Fibroblast of skin of left quadriceps (primary cell): ENCODE measurements at regions not wholly inside any gene's neighbourhood (a gene's known extent, or its start where the extent isn't known, plus 50 kb on each side); places are given as distances from the start of the nearest gene placed in this dataset.
"Not testable (repeated sequence)": the region's sequence is repeated elsewhere in the genome, so short reads cannot be mapped to it uniquely, and the experiment has no call there.

ENCODE experiments used
- DNase-seq, 2 experiments: peaks; one replicate each; pipeline ENCODE4 v3.0.0-alpha.2; 2013; ENCODE audit warnings: low read depth in 2 of 2

DNA sequence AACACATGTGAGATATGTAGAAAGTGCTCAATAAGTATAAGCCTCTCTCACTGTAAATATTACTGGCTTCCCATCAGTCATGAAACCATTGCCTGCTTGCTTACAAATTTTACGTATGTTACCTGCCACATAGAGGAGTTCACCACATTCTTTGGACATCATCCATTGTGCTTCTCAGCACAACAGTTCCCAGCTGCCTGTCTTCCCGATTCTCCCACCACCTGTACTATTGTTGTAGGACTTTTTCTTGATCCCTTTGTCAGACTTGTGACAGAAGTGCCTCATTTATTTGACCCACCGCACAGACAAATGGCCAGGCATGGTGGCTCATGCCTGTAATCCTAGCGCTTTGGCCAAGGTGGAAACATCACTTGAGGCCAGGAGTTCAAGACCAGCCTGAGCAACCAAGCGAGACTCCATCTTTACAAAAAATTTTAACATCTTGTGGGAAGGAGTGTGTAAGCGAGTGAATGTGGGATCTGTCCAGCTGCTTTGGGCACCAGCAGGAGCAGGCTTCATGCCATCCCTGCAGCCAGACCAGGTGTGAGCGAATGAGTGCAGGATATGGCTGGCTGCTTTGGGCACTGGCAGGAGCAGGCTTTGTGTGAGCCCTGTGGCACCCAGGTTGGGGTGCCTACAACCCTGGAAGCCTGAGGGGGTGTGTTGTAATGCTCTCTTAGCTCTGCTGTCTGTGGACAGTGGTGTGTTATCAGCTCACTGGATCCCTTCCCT, 139.9 kb upstream of the ELL2 start:
- no peak for DNase-seq

DNA sequence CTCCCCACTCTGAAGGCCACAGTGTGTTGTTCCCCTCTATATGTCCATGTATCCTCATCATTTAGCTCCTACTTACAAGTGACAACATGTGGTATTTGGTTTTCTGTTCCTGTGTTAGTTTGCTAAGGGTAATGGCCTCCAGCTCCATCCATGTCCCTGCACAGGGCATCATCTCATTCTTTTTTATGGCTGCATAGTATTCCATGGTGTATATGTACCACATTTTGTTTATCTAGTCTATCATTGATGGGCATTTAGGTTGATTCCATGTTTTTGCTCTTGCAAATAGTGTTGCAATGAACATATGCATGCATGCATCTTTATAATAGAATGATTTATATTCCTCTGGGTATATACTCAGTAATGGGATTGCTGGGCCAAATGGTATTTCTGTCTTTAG, 135.8 kb upstream of the ELL2 start:
- DNase-seq = not testable (repeated sequence)

DNA sequence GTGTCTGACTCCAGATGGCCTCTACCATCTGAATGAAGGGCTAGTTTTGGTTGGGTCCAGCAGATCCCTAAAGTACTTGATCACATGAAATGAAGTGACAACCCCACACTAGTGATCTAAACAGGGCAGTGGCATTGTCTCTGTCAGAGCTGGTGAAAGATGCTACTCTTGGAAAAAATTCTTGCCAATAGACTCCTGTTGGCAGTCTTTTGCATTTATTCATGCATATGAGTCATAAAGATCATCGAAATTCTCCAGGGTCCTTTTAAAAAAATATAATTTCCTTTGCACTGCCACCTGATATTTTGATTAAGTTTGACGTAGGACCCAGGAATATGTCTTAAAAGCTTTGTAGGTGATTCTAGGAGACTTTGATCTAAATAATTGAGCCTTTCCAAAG, 135.1 kb upstream of the ELL2 start:
- no peak for DNase-seq

- DNase-seq = no peak
Observed at GRCh38 chr5:96094904-96095303, 133.3 kb upstream of the ELL2 start.

GRCh38 chr5:96093890-96094381, 132.3 kb upstream of the ELL2 start:
- DNase-seq = no peak

DNA sequence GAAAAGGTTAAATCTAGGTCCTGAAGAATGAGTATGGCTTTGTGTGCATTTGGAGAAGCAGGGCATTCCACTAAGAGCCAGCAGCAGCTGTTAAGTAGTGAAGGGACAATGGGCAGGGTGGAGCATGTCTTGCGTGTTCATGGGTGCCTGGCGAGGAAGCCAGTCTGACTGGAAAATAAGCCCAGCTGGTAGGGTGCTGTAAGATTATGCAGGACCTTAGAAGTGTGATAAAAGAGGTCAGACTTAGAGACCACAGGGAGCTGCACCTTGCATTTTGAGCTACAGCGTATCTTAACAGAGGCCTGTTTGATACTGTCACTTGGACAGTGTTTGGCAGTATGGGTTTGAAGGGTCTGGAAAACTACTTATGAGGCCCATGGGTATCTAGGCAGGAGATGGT, 131.7 kb upstream of the ELL2 start:
- no peak for DNase-seq

DNA sequence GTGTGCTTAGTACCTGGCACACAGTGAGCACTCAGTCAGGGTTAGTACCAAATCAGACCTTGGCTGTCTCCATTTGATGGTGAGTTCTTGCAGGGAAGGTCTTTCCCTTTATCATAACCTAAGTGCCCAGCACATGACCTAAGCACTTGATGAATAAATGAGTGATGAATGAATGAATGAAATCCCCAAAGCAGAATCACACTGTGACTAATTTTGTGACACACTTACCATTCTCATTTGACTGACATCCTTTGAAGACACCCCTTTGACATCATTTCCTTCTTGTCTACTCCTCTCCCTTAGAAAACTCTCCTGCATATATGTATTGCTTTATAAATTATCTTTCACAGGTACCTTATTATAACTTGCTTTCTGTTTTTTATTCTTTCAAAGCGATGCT, 130.2 kb upstream of the ELL2 start:
- DNase-seq = no peak

GRCh38 chr5:96090215-96090614, 128.6 kb upstream of the ELL2 start:
- no peak for DNase-seq

- no peak for DNase-seq
Observed at GRCh38 chr5:96088706-96089498, 127.3 kb upstream of the ELL2 start.

GRCh38 chr5:96087939-96088338, 126.3 kb upstream of the ELL2 start:
- no peak for DNase-seq

DNA sequence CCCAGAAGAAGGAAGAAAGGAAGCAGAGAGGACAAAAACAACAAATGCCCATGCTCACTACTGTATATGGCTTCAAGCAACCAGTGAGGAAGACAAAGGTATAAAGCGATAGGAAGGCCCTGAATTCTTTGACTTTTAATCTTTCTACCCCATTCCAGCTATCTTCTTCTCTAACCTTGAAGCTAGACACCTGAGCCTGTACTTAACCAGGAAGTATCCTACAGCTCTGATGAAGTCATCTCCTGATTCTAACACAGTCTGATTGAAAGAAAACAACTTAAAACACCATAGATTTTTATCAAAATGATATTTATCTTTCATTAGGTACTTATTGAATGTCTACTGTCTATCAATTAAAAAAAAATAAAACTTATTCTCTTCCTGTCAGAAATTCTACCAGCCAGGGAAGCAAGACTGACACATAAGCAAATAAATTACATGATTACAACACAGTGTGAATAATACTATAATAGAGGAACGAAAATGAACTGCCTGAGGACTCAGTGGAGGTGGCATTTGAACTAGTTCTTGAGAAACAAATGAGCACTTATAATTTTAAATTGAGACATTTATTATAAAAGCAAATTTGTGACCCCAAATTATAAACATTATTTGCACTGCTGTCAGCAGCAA, 123.3 kb upstream of the ELL2 start:
- no peak for DNase-seq

- peak in 1 of 2 experiments; percentile 40 for DNase-seq
Observed at GRCh38 chr5:96083361-96083881, 121.8 kb upstream of the ELL2 start.

DNA sequence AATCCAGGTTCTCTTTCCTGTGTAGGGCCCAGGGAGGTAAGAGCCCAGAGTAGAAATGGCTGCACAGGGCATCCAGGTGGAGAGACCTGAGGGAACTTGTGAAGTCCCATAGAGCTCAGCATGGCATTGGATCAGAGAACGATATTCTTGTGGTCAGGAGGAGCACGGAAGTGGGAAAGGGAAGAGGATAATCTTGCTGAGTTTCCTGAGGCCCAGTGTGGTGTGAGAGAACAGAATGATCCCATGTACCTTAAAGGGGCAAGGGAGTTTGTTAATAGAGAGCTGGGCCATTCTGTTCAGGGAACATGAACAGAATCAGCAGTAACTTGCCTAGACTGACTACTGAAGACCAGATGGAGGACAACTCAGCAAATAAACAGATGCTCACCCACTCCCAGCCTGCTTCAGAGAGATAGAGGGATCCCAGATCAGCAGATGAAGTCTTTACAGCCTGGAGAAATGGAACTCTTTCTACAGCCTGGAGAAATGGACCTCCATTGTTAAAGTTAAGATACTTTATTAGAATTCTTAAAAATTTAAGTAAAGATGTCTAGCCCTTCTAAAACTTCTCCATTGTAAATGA, 119.7 kb upstream of the ELL2 start:
- no peak for DNase-seq

DNA sequence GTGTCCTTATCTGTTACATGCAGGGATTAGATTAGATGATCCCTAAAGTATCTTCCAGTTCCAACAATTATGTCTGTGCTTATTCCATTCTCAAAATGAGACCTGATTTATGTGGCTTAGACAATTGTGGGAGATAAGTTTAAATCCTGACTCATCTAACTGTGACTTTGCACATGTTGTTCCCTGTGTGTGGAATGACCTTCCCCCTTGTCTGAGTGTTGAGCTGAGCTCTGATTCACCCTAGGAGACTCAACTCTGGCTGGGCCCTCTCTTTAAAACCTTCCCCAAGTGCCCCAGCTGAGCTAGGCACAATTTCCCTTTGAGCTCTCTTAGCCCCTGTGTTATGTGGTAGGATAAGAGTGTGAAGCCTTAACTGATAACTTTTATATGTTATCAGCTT, 118.9 kb upstream of the ELL2 start:
- DNase-seq = no peak

DNA sequence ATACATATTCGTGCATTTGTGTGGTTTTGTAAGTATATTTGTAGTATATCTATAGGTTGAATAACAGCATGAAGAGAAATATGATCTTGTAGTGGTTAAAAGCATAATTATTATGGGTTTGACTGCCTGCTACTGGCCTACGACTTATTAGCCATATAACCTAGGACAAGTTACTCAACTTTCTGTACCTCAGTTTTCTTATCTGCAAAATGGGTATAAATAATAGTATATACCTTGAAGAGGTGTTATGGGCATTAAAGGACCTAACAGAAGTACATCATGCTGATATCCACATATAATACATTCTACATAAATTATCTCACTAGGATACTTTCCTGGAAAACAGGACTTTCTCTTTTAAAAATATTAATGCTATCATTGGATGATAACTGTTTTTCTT, 118.3 kb upstream of the ELL2 start:
- no peak for DNase-seq

GRCh38 chr5:96079075-96079474, 117.4 kb upstream of the ELL2 start:
- peak; percentile 79 to 82 for DNase-seq

DNA sequence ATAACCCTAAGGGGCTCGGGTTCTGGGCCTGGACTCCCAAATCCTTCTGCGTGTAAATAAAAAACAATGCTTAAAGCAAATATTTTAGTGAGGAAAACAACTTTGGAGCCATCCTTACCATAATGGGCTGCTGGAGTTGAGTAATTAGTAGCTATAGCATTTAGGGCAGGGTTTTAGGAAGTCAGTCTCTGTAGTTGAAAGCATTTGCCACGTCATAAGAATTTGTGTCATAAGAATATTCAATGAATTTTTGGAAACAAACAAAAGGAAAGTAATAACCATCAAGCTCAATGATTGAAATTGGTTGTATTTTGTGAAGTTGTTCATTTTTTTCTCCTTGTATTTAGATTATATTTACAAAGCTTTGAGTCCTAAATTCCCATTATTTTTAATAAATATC, 114.8 kb upstream of the ELL2 start:
- DNase-seq = no peak

- DNase-seq = no peak
Observed at GRCh38 chr5:96075579-96076289, 114.1 kb upstream of the ELL2 start.

- DNase-seq = no peak
Observed at GRCh38 chr5:96074870-96075269, 113.2 kb upstream of the ELL2 start.

DNA sequence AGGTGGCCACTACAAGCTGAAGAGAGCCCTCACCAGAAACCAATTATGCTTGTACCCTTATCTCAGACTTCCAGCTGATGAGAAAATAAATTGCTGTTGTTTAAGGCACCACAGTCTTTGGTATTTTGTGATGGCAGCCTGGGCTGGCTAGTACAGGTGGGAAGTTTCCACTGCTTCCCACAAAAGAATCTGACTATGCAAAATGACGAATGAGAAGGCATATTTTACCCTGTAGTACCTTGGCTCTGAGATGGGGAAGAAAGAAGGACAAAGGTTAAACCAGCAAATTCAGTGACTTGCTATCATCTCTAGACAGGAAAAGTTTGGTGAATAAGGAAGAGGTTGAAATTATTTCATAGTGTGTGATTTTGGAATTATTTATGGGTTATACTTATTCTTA, 112.8 kb upstream of the ELL2 start:
- DNase-seq = no peak

DNA sequence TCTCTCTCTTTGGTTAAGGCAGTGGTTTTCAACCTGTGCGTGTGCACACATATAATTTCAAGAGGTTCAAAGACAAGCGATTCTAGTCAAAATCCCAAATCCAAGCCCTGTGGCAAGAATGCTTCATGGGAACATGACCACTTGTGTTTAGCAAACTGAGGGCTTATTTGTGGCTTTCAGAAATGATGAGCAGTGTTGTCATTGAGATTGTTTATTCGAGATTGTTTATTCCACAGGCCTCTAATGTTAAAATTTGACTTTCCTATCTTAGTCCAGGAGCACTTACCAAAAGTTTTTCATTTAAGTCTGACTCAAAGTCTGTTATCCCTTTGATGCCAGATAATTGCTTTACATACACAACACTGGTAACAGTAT, 111.1 kb upstream of the ELL2 start:
- no peak for DNase-seq
